DMS114 treated with DMSO at 0.1 percent for 48 hours (cell line): ENCODE measurements at regions not wholly inside any gene's neighbourhood (a gene's known extent, or its start where the extent isn't known, plus 50 kb on each side); places are given as distances from the start of the nearest gene placed in this dataset.

Experiments
- DNase-seq: peaks from one replicate; lab custom pipeline; 2025; ENCODE audit not compliant: unreplicated experiment; lab: John Stamatoyannopoulos, UW

DNA sequence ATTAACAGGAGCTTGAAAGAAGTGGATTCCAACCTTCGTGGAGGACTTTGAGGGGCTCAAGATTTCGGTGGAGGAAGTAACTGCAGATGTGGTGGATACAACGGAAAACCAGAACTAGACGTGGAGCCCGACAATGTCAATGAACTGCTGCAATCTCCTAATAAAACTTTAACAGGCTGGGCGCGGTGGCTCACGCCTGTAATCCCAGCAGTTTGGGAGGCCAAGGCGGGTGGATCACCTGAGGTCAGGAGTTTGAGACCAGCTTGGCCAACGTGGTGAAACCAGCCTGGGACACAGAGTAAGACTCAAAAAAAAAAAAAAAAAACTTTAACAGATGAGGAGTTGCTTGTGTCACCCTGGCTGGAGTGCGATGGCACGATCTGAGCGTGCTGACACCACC lies 477.8 kb upstream of the MKI67 start:
- no peak for DNase-seq

DNA sequence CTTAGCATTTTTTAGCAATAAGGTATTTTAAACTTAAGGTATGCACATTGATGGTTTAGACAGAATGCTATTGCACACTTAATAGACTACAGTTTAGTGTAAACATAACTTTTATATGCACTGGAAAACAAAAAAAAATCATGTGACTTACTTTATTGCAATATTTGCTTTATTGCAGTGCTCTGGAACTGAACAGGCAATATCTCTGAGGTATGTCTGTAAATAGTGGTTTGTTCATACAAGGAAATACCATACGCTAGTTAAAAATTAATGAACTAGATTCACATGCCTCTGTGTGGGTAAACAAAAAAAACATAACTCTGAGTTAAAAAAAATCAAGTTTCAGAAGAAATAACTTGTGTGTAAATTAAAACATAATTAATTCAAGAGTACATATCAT lies 479.0 kb upstream of the MKI67 start:
- DNase-seq: no peak

DNA sequence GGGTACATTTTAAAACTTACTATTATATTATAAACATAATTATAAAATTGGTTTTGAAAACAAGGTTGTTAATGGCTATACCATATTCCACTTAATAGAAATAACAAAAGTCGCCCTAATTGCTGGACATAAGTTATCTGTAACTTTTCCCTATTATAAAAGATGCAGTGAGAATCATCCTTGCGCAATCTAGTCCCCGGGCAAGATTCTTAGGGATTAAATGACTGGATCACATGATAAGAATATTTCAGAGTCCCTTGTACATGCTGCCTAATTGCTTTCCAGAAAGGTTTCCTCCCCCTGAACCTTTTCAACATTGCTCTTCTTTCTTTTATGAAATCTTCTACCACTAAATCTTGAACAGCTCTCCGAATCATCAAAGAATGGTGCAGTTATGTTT lies 479.8 kb upstream of the MKI67 start:
- DNase-seq: no peak

GRCh38 chr10:128608791-128609190 lies 482.6 kb upstream of the MKI67 start:
- DNase-seq: no peak

GRCh38 chr10:128609460-128609859 lies 483.2 kb upstream of the MKI67 start:
- DNase-seq: no peak

- no peak for DNase-seq
Measured at GRCh38 chr10:128610113-128610512, 483.9 kb upstream of the MKI67 start.

GRCh38 chr10:128612195-128612594 lies 486.0 kb upstream of the MKI67 start:
- DNase-seq: no peak

DNA sequence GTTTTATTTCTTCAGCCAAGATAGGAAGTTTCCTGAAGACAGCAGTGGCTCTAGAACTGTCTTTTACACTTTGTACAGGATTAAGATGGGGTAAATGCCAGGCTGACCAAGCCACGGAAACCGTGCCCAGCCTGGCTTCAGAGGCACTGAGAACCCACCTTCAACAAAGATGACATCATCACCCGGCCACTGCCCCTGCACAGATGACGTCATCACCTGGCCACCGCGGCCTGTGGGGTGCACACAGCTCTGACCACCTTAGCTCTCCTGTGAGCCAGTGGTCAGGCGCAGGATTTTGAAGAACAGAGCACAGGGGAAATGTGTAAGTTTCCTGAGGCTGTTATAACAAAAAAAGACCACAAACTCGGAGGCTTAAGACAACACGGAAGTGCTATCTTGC lies 486.4 kb upstream of the MKI67 start:
- no peak for DNase-seq

- DNase-seq: no peak
Measured at GRCh38 chr10:128614016-128614605, 487.9 kb upstream of the MKI67 start.

GRCh38 chr10:128614802-128615553 lies 488.8 kb upstream of the MKI67 start:
- no peak for DNase-seq

DNA sequence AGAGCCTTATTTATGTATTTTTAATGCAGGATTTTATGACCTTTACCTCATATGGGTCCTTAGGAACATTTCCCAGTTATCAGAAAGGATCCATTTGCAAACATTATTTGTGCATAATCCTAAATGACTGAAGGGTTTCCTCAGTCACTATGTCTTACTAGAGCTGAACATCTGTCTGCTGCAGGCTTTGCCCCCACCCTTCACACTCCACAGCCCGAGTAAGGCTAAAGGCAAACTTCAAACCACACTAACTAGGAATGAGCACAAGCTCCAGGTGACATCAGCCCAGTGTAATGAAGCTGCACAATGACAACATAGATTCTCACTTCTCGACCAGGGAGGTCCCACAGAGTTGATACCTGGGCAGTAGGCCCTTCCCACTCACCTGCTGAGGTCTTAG lies 491.3 kb upstream of the MKI67 start:
- no peak for DNase-seq

DNA sequence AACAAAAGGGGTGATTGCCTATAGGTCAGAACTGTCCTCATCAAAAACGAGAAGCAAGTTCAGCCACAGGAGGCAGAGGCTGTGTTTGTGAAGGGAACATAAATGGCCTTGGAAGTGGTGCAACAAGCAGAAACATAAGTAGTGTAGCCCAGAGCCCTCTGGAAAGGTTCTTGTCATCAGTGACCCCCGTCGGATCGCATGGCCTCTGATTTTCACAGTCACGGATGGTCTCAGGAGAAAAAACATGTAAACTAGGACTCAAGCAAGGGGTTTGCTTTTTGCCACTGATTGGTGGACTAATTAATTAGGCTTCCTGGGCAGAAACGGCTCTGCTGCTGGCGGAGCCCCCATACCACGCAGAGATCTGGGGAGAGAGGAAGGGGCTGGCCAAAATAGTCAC lies 496.5 kb upstream of the MKI67 start:
- DNase-seq: no peak

- DNase-seq: no peak
Measured at GRCh38 chr10:128623776-128624175, 497.6 kb upstream of the MKI67 start.

- no peak for DNase-seq
Measured at GRCh38 chr10:128624656-128625530, 498.7 kb upstream of the MKI67 start.

DNA sequence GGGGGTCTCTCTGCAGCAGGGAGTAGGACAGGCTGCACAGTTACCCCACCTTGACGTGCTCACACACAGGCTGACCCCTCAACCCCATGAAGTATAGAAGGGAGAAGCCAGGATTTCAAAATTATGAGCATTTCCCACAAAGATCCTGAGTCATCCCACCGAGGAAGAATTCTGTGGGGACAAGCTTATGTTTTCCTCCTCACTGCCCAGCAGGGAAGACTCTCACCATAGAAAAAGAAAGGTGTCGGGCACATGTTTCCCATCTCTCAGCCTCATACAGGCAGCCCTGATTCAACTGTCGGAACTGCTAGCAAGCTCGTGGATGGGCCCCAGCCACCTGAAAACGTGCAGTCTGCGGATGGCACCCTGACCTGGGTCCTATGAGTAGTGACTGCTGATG lies 499.7 kb upstream of the MKI67 start:
- DNase-seq: no peak

GRCh38 chr10:128626397-128627000 lies 500.3 kb upstream of the MKI67 start:
- no peak for DNase-seq

GRCh38 chr10:128627811-128628210 lies 501.6 kb upstream of the MKI67 start:
- DNase-seq: no peak

GRCh38 chr10:128628252-128628651 lies 502.0 kb upstream of the MKI67 start:
- no peak for DNase-seq

DNA sequence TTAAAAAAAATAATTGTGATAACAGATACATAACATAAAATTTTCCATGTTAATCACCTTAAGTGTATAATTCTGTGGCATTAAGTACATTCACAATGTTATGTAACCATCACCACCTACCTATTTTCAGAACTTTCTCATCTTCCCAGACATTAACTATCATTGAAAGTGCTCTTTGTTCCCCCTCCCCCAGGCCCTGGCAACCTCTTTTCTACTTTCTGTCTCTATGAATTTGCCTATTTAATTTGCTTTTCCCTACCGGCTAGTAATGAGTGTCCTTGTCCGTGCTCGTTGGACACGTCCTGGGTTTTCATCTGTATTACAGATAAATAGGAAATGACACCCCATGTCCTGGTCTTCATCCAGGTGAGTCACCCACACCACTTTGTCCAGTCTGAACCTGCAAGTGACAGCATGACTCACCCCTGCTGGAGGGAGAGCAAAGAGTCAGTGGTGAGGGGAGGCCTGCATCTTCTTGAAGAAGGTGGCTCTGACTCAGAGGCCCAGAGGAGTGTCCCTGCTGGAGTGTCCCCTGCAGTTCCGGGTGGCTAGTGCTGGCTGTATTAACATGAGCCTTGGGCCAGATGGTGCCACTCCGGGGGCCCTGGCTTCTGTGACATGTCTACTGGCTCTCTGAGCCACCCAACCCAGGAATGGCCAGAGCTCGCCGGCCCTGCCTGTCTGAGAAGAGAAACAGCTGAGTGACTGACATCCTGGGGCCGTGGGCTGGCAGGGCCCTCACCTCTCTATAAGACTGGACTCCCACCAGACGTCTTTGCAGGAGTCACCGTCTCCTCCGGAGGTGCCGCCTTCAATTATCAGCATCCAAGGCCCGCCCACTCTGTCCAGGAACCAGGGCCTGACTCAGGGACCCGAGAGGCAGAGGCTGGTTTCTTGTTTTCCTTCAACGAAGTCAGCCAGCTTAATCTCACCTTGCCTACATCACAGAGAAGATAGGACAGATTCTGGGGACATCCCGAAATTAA lies 503.2 kb upstream of the MKI67 start:
- DNase-seq: no peak

GRCh38 chr10:128630787-128631252 lies 504.6 kb upstream of the MKI67 start:
- DNase-seq: no peak
